ENCODE measurements at regions not wholly inside any gene's neighbourhood (a gene's known extent, or its start where the extent isn't known, plus 50 kb on each side); places are given as distances from the start of the nearest gene placed in this dataset.

- no peak for DNase-seq
These were observed 247.8 kb upstream of the NCKAP5 start for GRCh38 chr2:133816037-133816436.

GRCh38 chr2:133817680-133818566, 249.7 kb upstream of the NCKAP5 start:
- no peak for DNase-seq

- DNase-seq = no peak
These were observed 250.4 kb upstream of the NCKAP5 start for GRCh38 chr2:133818661-133819060.

GRCh38 chr2:133819906-133820305, 251.6 kb upstream of the NCKAP5 start:
- no peak for DNase-seq

GRCh38 chr2:133821107-133821760, 253.0 kb upstream of the NCKAP5 start:
- DNase-seq = no peak

GRCh38 chr2:133822517-133823225, 254.4 kb upstream of the NCKAP5 start:
- DNase-seq = no peak

- DNase-seq = no peak
These were observed 254.9 kb upstream of the NCKAP5 start for GRCh38 chr2:133823226-133823550.

- DNase-seq = no peak
These were observed 256.6 kb upstream of the NCKAP5 start for GRCh38 chr2:133824869-133825268.

GRCh38 chr2:133825778-133826177, 257.5 kb upstream of the NCKAP5 start:
- DNase-seq = no peak

- DNase-seq = no peak
These were observed 260.6 kb upstream of the NCKAP5 start for GRCh38 chr2:133828913-133829312.

GRCh38 chr2:133829450-133830020, 261.3 kb upstream of the NCKAP5 start:
- DNase-seq = no peak

- DNase-seq = no peak
These were observed 265.5 kb upstream of the NCKAP5 start for GRCh38 chr2:133833746-133834145.

GRCh38 chr2:133835821-133836619, 267.8 kb upstream of the NCKAP5 start:
- DNase-seq = peak; percentile 53

- DNase-seq = no peak
These were observed 268.6 kb upstream of the NCKAP5 start for GRCh38 chr2:133836691-133837345.

GRCh38 chr2:133837441-133838094, 269.3 kb upstream of the NCKAP5 start:
- DNase-seq = no peak

GRCh38 chr2:133838642-133839365, 270.5 kb upstream of the NCKAP5 start:
- DNase-seq = no peak

GRCh38 chr2:133839677-133840076, 271.4 kb upstream of the NCKAP5 start:
- no peak for DNase-seq

- DNase-seq = no peak
These were observed 272.5 kb upstream of the NCKAP5 start for GRCh38 chr2:133840761-133841160.

GRCh38 chr2:133841900-133842299, 273.6 kb upstream of the NCKAP5 start:
- no peak for DNase-seq

GRCh38 chr2:133842446-133842845, 274.2 kb upstream of the NCKAP5 start:
- DNase-seq = no peak

- DNase-seq = no peak
These were observed 274.8 kb upstream of the NCKAP5 start for GRCh38 chr2:133843091-133843490.
